ENCODE measurements at regions not wholly inside any gene's neighbourhood (a gene's known extent, or its start where the extent isn't known, plus 50 kb on each side); places are given as distances from the start of the nearest gene placed in this dataset.

DNA sequence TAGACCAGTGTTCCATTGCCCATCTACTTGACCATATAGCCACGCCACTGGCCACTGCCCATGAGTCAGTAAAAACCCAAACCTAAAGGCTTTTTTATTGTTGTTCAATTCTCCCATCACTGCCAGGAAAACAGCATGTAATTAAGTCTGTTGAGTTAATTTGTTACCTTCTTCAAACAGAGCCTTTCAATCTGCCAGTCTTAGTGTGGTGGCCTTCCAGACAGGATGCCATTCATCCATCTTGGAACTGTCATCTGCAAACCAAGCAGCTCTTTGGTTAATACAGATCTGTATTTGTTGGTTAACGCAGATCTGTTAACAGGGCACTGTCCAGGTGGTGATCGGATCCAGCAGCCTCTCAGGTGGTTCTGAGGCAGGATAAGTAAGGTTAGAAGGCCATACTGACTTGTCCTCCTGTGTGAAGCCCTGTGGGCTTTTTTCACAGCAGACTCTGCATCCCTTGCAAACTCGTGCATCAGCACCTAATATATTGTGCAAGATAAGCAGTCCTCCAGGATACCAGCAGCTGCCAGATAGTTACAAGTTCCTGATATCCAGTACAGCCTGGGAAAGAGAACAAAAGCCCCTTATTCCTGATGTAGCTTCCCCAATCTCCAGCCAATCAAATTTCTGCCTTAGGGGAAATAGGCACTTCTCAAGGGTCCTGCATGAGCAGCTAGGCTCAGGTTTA lies 59.1 kb upstream of the DHRS4 start:
- TF ChIP-seq, protein P1, sequence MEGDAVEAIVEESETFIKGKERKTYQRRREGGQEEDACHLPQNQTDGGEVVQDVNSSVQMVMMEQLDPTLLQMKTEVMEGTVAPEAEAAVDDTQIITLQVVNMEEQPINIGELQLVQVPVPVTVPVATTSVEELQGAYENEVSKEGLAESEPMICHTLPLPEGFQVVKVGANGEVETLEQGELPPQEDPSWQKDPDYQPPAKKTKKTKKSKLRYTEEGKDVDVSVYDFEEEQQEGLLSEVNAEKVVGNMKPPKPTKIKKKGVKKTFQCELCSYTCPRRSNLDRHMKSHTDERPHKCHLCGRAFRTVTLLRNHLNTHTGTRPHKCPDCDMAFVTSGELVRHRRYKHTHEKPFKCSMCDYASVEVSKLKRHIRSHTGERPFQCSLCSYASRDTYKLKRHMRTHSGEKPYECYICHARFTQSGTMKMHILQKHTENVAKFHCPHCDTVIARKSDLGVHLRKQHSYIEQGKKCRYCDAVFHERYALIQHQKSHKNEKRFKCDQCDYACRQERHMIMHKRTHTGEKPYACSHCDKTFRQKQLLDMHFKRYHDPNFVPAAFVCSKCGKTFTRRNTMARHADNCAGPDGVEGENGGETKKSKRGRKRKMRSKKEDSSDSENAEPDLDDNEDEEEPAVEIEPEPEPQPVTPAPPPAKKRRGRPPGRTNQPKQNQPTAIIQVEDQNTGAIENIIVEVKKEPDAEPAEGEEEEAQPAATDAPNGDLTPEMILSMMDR (conservative IDR thresholded peaks at IDR 0.05) = no peak
- TF ChIP-seq EZH2 (IDR thresholded peaks at IDR 0.05; ENCODE audit: low read depth) = no peak

Measured in PC-9 (cell line).